Bronchial epithelial cell (primary cell): ENCODE measurements at regions not wholly inside any gene's neighbourhood (a gene's known extent, or its start where the extent isn't known, plus 50 kb on each side); places are given as distances from the start of the nearest gene placed in this dataset.

Experiments
- DNase-seq: peaks from one replicate; pipeline ENCODE4 v3.0.0-alpha.2; 2010; ENCODE audit warnings: low read depth
- FAIRE-seq: peaks from 2 replicates; lab custom pipeline; 2011; peaks lifted over from hg19 to GRCh38; lab: Jason Lieb, UNC
- H3K27me3 ChIP-seq: 2 replicates; pipeline ENCODE4 v1.5.1; 2011; ENCODE audit warnings: low read length; ENCODE audit not compliant: control insufficient read depth, insufficient read depth
- H3K36me3 ChIP-seq: 2 replicates; pipeline ENCODE4 v1.5.1; 2011; ENCODE audit warnings: low read length; ENCODE audit not compliant: control insufficient read depth, insufficient read depth
- H3K4me3 ChIP-seq: 2 replicates; pipeline ENCODE4 v1.5.1; 2011; ENCODE audit warnings: mild to moderate bottlenecking, low read depth, low read length, control low read depth
- TF ChIP-seq, protein P1 (sequence below): IDR thresholded peaks from 2 replicates; pipeline ENCODE4 v1.5.1; 2011; ENCODE audit warnings: mild to moderate bottlenecking, moderate library complexity, low read length, control low read depth, inconsistent platforms; ENCODE audit not compliant: insufficient read depth, severe bottlenecking

DNA sequence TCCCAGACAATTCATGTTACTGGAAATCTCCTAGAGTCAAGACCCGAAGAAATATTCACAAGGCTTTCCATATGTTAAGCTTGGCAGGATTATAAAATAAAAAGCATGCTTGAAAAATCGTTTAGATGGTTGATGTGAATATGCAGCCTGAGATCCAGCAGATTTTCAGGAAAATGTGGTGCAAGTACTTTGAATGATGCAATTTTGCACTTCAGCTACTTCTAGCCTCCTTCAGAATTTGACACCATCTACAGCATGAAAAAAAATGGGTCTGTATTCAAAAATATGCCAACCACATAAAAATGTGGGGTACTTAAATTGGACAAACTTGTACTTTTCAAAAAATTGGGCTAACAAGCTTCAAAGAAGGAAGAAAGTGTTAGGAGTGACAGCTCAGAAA lies 340.6 kb upstream of the DCC start:
- Histone ChIP-seq H3K4me3 (no peak overlapping the region), H3K27me3 (no peaks in the 10 kb centered on the region), H3K36me3 (no peaks in the 10 kb centered on the region)
- DNase-seq (no peak), FAIRE-seq (no peak)
- TF ChIP-seq, protein P1, sequence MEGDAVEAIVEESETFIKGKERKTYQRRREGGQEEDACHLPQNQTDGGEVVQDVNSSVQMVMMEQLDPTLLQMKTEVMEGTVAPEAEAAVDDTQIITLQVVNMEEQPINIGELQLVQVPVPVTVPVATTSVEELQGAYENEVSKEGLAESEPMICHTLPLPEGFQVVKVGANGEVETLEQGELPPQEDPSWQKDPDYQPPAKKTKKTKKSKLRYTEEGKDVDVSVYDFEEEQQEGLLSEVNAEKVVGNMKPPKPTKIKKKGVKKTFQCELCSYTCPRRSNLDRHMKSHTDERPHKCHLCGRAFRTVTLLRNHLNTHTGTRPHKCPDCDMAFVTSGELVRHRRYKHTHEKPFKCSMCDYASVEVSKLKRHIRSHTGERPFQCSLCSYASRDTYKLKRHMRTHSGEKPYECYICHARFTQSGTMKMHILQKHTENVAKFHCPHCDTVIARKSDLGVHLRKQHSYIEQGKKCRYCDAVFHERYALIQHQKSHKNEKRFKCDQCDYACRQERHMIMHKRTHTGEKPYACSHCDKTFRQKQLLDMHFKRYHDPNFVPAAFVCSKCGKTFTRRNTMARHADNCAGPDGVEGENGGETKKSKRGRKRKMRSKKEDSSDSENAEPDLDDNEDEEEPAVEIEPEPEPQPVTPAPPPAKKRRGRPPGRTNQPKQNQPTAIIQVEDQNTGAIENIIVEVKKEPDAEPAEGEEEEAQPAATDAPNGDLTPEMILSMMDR: no peak

- FAIRE-seq (no peak), DNase-seq (no peak)
- TF ChIP-seq, protein P1: no peak
- Histone ChIP-seq H3K4me3 (no peak overlapping the region), H3K36me3 (no peaks in the 10 kb centered on the region), H3K27me3 (no peaks in the 10 kb centered on the region)
Measured at GRCh38 chr18:52000435-52000834, 339.6 kb upstream of the DCC start.

DNA sequence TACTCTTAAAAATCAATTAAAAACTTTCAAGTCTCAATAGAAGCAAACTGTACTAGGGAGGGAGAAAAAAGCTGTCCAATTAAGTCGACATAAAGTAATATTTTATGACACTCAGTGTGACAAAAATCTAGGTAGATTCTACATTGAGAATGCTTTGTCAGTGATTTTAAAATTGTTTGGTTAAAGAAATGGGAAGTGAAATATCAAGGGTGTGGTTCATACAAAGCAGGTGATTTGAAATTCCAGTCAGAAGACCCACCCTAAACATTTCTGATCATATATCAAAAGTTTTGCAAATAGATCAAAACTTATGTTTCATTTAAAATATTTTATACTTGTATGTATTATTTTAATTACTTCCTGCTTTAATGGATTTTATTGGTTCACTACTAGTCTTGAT lies 338.9 kb upstream of the DCC start:
- DNase-seq (no peak), FAIRE-seq (no peak)

DNA sequence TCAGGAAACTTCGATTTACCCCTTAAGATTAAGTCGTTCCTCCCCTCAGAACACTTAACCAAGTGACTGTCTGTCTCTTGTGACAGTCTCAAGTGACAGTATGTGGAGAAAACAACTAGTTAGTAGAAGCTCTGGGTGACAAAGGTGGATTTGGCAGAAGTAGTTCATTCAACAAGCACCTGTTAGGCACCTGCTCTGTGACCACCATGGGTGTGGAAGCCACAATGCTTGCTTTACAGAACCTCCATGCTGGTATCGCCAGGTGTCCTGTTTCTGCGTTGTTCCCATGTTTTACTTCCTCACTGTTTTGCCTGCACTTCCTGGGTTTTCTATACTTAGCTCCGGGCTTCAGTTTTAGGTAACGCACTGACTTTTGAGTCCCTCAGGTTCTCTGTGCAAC lies 337.4 kb upstream of the DCC start:
- FAIRE-seq (no peak), DNase-seq (no peak)
- TF ChIP-seq, protein P1: no peak
- Histone ChIP-seq H3K36me3 (no peaks in the 10 kb centered on the region), H3K27me3 (no peaks in the 10 kb centered on the region), H3K4me3 (no peak overlapping the region)

More for the DNA sequence above, 338.9 kb upstream of the DCC start:
- Histone ChIP-seq H3K36me3 (no peaks in the 10 kb centered on the region), H3K27me3 (no peaks in the 10 kb centered on the region), H3K4me3 (no peak overlapping the region)
- TF ChIP-seq, protein P1: no peak

DNA sequence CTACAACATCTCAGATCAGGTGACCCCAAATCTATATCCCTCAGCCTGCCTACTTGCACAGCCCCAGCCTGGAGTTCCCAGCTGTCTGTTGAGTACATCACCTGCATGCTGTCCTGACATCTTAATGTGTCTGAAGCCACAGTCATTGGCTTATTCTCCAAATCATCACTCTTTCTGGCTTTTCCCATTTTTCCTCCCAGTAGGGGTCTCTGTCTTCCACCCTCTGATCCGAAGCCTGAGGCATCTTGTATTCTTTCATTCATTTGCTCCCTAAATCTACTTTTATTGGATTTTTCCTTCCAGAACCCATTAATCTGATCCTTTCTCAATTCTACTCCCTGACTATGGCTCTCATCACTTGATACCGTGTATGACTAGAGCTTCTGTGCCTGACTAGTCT lies 332.9 kb upstream of the DCC start:
- TF ChIP-seq, protein P1: no peak
- no peaks in the 10 kb centered on the region for H3K27me3 ChIP-seq

DNA sequence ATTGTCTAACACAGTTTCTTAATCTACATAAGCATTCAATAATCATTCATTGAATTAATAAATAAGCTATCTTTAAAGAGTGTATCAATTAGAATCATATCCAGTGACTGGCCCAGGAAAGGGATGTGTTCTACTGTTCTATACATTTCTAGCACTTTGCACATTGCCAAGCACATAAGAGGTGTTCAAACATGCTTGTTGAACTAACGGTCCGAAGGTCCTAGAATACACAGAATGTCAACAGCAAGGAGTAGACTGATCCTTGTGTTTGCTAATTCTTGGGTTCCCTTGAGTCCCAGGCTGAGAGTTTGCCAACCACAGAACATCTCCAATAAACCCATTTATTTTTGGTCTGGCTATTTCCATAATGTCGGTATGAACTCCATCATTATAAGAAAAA lies 331.7 kb upstream of the DCC start:
- TF ChIP-seq, protein P1: no peak
- no peak for DNase-seq
- no peaks in the 10 kb centered on the region for H3K36me3 ChIP-seq
- no peak overlapping the region for H3K4me3 ChIP-seq
- H3K27me3 ChIP-seq: no peaks in the 10 kb centered on the region
- no peak for FAIRE-seq

More for the DNA sequence above, 332.9 kb upstream of the DCC start:
- Histone ChIP-seq H3K36me3 (no peaks in the 10 kb centered on the region), H3K4me3 (no peak overlapping the region)
- no peak for FAIRE-seq
- DNase-seq: no peak
